C4-2B (cell line): ENCODE measurements at regions not wholly inside any gene's neighbourhood (a gene's known extent, or its start where the extent isn't known, plus 50 kb on each side); places are given as distances from the start of the nearest gene placed in this dataset.

Experiments used
- CTCF ChIP-seq: fragments of 450-650 bp; conservative IDR thresholded peaks from 2 replicates; pipeline ENCODE4 v1.5.1; 2017; ENCODE audit warnings: mild to moderate bottlenecking
- ZFX ChIP-seq: fragments of 450-650 bp; IDR thresholded peaks from 2 replicates; pipeline ENCODE4 v1.6.1; 2017

GRCh38 chr10:88116971-88117626 lies 253.7 kb downstream of the PTEN start:
- TF ChIP-seq CTCF = no peak
- TF ChIP-seq ZFX = no peak
